ENCODE measurements at regions not wholly inside any gene's neighbourhood (a gene's known extent, or its start where the extent isn't known, plus 50 kb on each side); places are given as distances from the start of the nearest gene placed in this dataset.
"Not testable (repeated sequence)": the region's sequence is repeated elsewhere in the genome, so short reads cannot be mapped to it uniquely, and the experiment has no call there.

GRCh38 chrX:8052909-8053308 lies 118.2 kb downstream of the VCX2 start:
- no peak overlapping the region for H3K27ac ChIP-seq (ENCODE audit: low read depth, low read length)
- no peak overlapping the region for H3K4me3 ChIP-seq (ENCODE audit: low read depth in 1 of 5, low read length in 5 of 5)
- H3K9me3 ChIP-seq (ENCODE audit: control insufficient read depth in 5 of 5, low read length in 5 of 5): no peaks in the 10 kb centered on the region
- H3K9ac ChIP-seq (ENCODE audit: low read length in 5 of 5): no peak overlapping the region
- no peaks in the 10 kb centered on the region for H3K36me3 ChIP-seq (ENCODE audit: control insufficient read depth in 5 of 5, insufficient read depth in 5 of 5, low read length in 5 of 5)
- H3K27me3 ChIP-seq (ENCODE audit: control insufficient read depth in 5 of 5, insufficient read depth in 4 of 5, low read length in 5 of 5): no peaks in the 10 kb centered on the region
- peaks cover 0 to 11% (median 7%) of the 10 kb centered on the region in 5 donors for H3K4me1 ChIP-seq (ENCODE audit: control insufficient read depth in 5 of 5, insufficient read depth in 5 of 5, low read length in 5 of 5)

- Histone ChIP-seq H3K27me3 (ENCODE audit: control insufficient read depth in 5 of 5, insufficient read depth in 4 of 5, low read length in 5 of 5) (no peaks in the 10 kb centered on the region), H3K9me3 (ENCODE audit: control insufficient read depth in 5 of 5, low read length in 5 of 5) (no peaks in the 10 kb centered on the region), H3K27ac (ENCODE audit: low read depth, low read length) (no peak overlapping the region), H3K9ac (ENCODE audit: low read length in 5 of 5) (no peak overlapping the region), H3K4me3 (ENCODE audit: low read depth in 1 of 5, low read length in 5 of 5) (peak overlapping the region in 1 of 5 donors; percentile 25), H3K4me1 (ENCODE audit: control insufficient read depth in 5 of 5, insufficient read depth in 5 of 5, low read length in 5 of 5) (peaks cover 0 to 11% (median 7%) of the 10 kb centered on the region in 5 donors), H3K36me3 (ENCODE audit: control insufficient read depth in 5 of 5, insufficient read depth in 5 of 5, low read length in 5 of 5) (no peaks in the 10 kb centered on the region)
Observed at GRCh38 chrX:8049827-8050226, 121.2 kb downstream of the VCX2 start.

DNA sequence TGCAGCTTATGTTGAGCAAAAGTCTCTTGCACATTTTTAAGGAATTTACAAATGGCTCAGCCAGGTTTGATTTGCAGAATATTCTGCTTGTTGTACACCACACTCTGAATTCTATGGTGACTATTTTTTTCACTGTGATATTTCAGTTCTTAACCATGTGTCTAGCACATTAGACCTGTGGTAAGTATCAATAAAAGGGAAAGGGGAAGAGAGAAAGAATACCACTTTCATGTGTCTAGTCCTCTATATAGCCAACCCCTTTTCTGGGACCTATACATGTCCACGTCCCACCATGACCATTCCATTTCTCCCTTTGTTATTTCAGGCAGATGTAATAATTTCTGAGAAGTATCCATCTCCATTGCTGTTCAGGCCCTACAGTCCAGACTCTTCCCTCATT lies 121.3 kb upstream of the PNPLA4 start:
- H3K27ac ChIP-seq (ENCODE audit: low read depth, low read length): no peak overlapping the region
- no peaks in the 10 kb centered on the region for H3K36me3 ChIP-seq (ENCODE audit: control insufficient read depth in 5 of 5, insufficient read depth in 5 of 5, low read length in 5 of 5)
- peaks cover 0 to 11% (median 7%) of the 10 kb centered on the region in 5 donors for H3K4me1 ChIP-seq (ENCODE audit: control insufficient read depth in 5 of 5, insufficient read depth in 5 of 5, low read length in 5 of 5)
- no peak overlapping the region for H3K9ac ChIP-seq (ENCODE audit: low read length in 5 of 5)
- H3K27me3 ChIP-seq (ENCODE audit: control insufficient read depth in 5 of 5, insufficient read depth in 4 of 5, low read length in 5 of 5): no peaks in the 10 kb centered on the region
- H3K4me3 ChIP-seq (ENCODE audit: low read depth in 1 of 5, low read length in 5 of 5): no peak overlapping the region
- no peaks in the 10 kb centered on the region for H3K9me3 ChIP-seq (ENCODE audit: control insufficient read depth in 5 of 5, low read length in 5 of 5)

DNA sequence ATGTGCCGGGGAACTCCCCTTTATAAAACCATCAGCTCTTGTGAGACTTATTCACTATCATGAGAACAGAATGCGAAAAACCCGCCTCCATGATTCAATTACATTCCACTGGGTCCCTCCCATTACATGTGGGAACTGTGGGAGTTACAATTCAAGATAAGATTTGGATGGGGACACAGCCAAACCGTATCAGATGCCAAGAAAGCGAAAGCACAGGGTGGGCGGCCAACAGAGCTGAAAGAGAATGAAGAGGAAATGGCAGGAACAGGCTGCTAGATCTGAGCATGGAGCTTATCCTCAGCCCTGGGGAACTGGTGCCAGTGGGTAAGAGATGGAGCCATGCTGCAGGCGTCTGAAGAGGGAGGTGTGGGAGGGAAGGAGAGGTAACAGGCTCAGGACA lies 117.7 kb upstream of the PNPLA4 start:
- Histone ChIP-seq H3K27ac (ENCODE audit: low read depth, low read length) (no peak overlapping the region), H3K27me3 (ENCODE audit: control insufficient read depth in 5 of 5, insufficient read depth in 4 of 5, low read length in 5 of 5) (peaks cover 0 to 3% (median 0%) of the 10 kb centered on the region in 5 donors)

GRCh38 chrX:8043546-8043945 lies 116.3 kb upstream of the PNPLA4 start:
- H3K27ac ChIP-seq (ENCODE audit: low read depth, low read length): no peak overlapping the region
- no peaks in the 10 kb centered on the region for H3K36me3 ChIP-seq (ENCODE audit: control insufficient read depth in 5 of 5, insufficient read depth in 5 of 5, low read length in 5 of 5)
- peaks cover 0 to 3% (median 0%) of the 10 kb centered on the region in 5 donors for H3K27me3 ChIP-seq (ENCODE audit: control insufficient read depth in 5 of 5, insufficient read depth in 4 of 5, low read length in 5 of 5)
- no peaks in the 10 kb centered on the region for H3K4me1 ChIP-seq (ENCODE audit: control insufficient read depth in 5 of 5, insufficient read depth in 5 of 5, low read length in 5 of 5)
- H3K4me3 ChIP-seq (ENCODE audit: low read depth in 1 of 5, low read length in 5 of 5): no peak overlapping the region
- no peaks in the 10 kb centered on the region for H3K9me3 ChIP-seq (ENCODE audit: control insufficient read depth in 5 of 5, low read length in 5 of 5)
- no peak overlapping the region for H3K9ac ChIP-seq (ENCODE audit: low read length in 5 of 5)

More for the DNA sequence above, 117.7 kb upstream of the PNPLA4 start:
- Histone ChIP-seq H3K4me1 (ENCODE audit: control insufficient read depth in 5 of 5, insufficient read depth in 5 of 5, low read length in 5 of 5) (peaks cover 0 to 10% (median 5%) of the 10 kb centered on the region in 5 donors), H3K36me3 (ENCODE audit: control insufficient read depth in 5 of 5, insufficient read depth in 5 of 5, low read length in 5 of 5) (no peaks in the 10 kb centered on the region), H3K4me3 (ENCODE audit: low read depth in 1 of 5, low read length in 5 of 5) (no peak overlapping the region), H3K9ac (ENCODE audit: low read length in 5 of 5) (no peak overlapping the region), H3K9me3 (ENCODE audit: control insufficient read depth in 5 of 5, low read length in 5 of 5) (no peaks in the 10 kb centered on the region)

GRCh38 chrX:8043121-8043520 lies 115.9 kb upstream of the PNPLA4 start:
- Histone ChIP-seq H3K9me3 (ENCODE audit: control insufficient read depth in 5 of 5, low read length in 5 of 5) (no peaks in the 10 kb centered on the region), H3K4me3 (ENCODE audit: low read depth in 1 of 5, low read length in 5 of 5) (no peak overlapping the region), H3K27ac (ENCODE audit: low read depth, low read length) (no peak overlapping the region), H3K9ac (ENCODE audit: low read length in 5 of 5) (no peak overlapping the region), H3K4me1 (ENCODE audit: control insufficient read depth in 5 of 5, insufficient read depth in 5 of 5, low read length in 5 of 5) (peaks cover 0 to 4% (median 0%) of the 10 kb centered on the region in 5 donors), H3K36me3 (ENCODE audit: control insufficient read depth in 5 of 5, insufficient read depth in 5 of 5, low read length in 5 of 5) (no peaks in the 10 kb centered on the region), H3K27me3 (ENCODE audit: control insufficient read depth in 5 of 5, insufficient read depth in 4 of 5, low read length in 5 of 5) (peaks cover 0 to 3% (median 0%) of the 10 kb centered on the region in 5 donors)

DNA sequence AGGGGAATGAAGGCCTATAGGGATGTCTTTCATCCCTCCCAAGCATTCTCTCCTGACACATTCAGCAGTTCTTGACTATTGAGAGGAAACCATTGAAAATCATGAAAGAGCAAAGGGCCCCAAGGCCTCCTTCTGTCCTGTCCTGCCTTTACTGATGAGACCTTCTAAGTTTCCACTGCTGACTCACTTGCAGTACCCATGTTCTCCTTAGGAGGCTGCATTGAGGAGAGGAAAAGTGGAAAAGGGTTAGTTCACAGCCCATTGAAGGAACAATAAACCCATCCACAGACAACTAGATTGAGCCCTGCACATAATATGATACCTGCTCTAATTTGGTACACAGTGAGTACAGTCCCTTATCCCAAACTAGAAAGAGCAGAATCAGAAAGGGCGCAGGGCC lies 115.1 kb upstream of the PNPLA4 start:
- Histone ChIP-seq H3K9ac (ENCODE audit: low read length in 5 of 5) (no peak overlapping the region), H3K9me3 (ENCODE audit: control insufficient read depth in 5 of 5, low read length in 5 of 5) (no peaks in the 10 kb centered on the region), H3K36me3 (ENCODE audit: control insufficient read depth in 5 of 5, insufficient read depth in 5 of 5, low read length in 5 of 5) (no peaks in the 10 kb centered on the region), H3K4me3 (ENCODE audit: low read depth in 1 of 5, low read length in 5 of 5) (no peak overlapping the region), H3K27ac (ENCODE audit: low read depth, low read length) (no peak overlapping the region), H3K4me1 (ENCODE audit: control insufficient read depth in 5 of 5, insufficient read depth in 5 of 5, low read length in 5 of 5) (peaks cover 0 to 7% (median 5%) of the 10 kb centered on the region in 5 donors), H3K27me3 (ENCODE audit: control insufficient read depth in 5 of 5, insufficient read depth in 4 of 5, low read length in 5 of 5) (peaks cover 0 to 3% (median 0%) of the 10 kb centered on the region in 5 donors)

GRCh38 chrX:8039711-8040110 lies 112.5 kb upstream of the PNPLA4 start:
- not testable (repeated sequence) for H3K27me3 ChIP-seq (ENCODE audit: control insufficient read depth in 5 of 5, insufficient read depth in 4 of 5, low read length in 5 of 5); H3K4me1 ChIP-seq (ENCODE audit: control insufficient read depth in 5 of 5, insufficient read depth in 5 of 5, low read length in 5 of 5); H3K36me3 ChIP-seq (ENCODE audit: control insufficient read depth in 5 of 5, insufficient read depth in 5 of 5, low read length in 5 of 5); H3K9me3 ChIP-seq (ENCODE audit: control insufficient read depth in 5 of 5, low read length in 5 of 5); H3K4me3 ChIP-seq (ENCODE audit: low read depth in 1 of 5, low read length in 5 of 5); H3K27ac ChIP-seq (ENCODE audit: low read depth, low read length); H3K9ac ChIP-seq (ENCODE audit: low read length in 5 of 5)

DNA sequence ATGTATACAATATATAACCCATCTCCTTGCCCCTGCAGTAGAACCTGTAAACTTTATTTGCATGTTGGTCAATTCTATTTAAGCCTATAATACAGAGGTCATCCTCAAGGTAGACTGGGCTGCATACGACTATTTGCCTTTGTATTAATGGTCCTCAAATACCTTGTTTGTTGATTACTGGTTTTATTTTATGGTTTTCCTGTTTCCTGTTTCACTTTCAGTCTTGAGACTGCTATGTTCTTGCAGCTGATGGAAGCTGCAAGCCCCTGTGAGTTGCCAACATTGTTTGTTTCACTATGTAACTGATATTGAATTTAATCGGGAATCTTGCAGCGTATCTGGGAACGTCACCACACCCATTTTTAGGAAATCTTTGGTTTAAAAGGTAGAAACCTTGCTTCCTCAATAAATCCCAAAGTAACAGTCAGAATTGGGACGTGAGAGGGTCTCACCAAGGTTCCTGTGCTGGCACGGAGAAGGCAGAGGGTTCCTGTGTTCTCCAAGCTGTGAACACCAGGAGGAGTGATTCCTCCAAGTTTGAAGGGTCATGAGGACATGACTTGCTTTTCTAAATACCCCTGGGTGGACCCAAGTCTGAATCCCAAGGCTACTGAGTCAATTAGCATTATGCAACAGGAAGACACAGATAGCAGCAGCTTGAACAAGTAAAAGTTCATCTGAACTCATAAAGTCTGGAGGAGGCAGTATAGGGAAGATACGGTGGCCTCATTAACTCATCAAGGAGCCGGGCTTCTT lies 110.6 kb upstream of the PNPLA4 start:
- H3K36me3 ChIP-seq (ENCODE audit: control insufficient read depth in 5 of 5, insufficient read depth in 5 of 5, low read length in 5 of 5): no peaks in the 10 kb centered on the region
- no peak overlapping the region for H3K27ac ChIP-seq (ENCODE audit: low read depth, low read length)
- peak overlapping the region; percentile 38 to 62 (median 48) for H3K4me3 ChIP-seq (ENCODE audit: low read depth in 1 of 5, low read length in 5 of 5)
- H3K9ac ChIP-seq (ENCODE audit: low read length in 5 of 5): peak overlapping the region in 1 of 5 donors; percentile 2
- H3K9me3 ChIP-seq (ENCODE audit: control insufficient read depth in 5 of 5, low read length in 5 of 5): no peaks in the 10 kb centered on the region
- H3K4me1 ChIP-seq (ENCODE audit: control insufficient read depth in 5 of 5, insufficient read depth in 5 of 5, low read length in 5 of 5): peaks cover 0 to 10% (median 5%) of the 10 kb centered on the region in 5 donors
- peaks cover 0 to 3% (median 0%) of the 10 kb centered on the region in 5 donors for H3K27me3 ChIP-seq (ENCODE audit: control insufficient read depth in 5 of 5, insufficient read depth in 4 of 5, low read length in 5 of 5)

GRCh38 chrX:8036914-8037313 lies 109.7 kb upstream of the PNPLA4 start:
- H3K9ac ChIP-seq (ENCODE audit: low read length in 5 of 5): no peak overlapping the region

More at GRCh38 chrX:8036914-8037313, 109.7 kb upstream of the PNPLA4 start:
- Histone ChIP-seq H3K4me3 (ENCODE audit: low read depth in 1 of 5, low read length in 5 of 5) (no peak overlapping the region), H3K4me1 (ENCODE audit: control insufficient read depth in 5 of 5, insufficient read depth in 5 of 5, low read length in 5 of 5) (peaks cover 0 to 10% (median 5%) of the 10 kb centered on the region in 5 donors), H3K27ac (ENCODE audit: low read depth, low read length) (no peak overlapping the region), H3K27me3 (ENCODE audit: control insufficient read depth in 5 of 5, insufficient read depth in 4 of 5, low read length in 5 of 5) (peaks cover 0 to 2% (median 0%) of the 10 kb centered on the region in 5 donors), H3K9me3 (ENCODE audit: control insufficient read depth in 5 of 5, low read length in 5 of 5) (no peaks in the 10 kb centered on the region), H3K36me3 (ENCODE audit: control insufficient read depth in 5 of 5, insufficient read depth in 5 of 5, low read length in 5 of 5) (no peaks in the 10 kb centered on the region)

Measured in subcutaneous abdominal adipose tissue (tissue), 5 donors.